Effector memory CD4-positive, alpha-beta T cell (primary cell): ENCODE measurements at regions not wholly inside any gene's neighbourhood (a gene's known extent, or its start where the extent isn't known, plus 50 kb on each side); places are given as distances from the start of the nearest gene placed in this dataset.
A peak's percentile ranks its signal among the peaks of the same experiment; 100 is the strongest.

Experiments used
- DNase-seq, 3 donors: peaks; one replicate each; pipeline ENCODE4 v3.0.0-alpha.2; 2020
- H3K27ac ChIP-seq: 2 replicates; pipeline ENCODE4 v1.7.0; 2013; ENCODE audit warnings: mild to moderate bottlenecking, low read length, moderate library complexity; ENCODE audit not compliant: insufficient read depth, poor library complexity, severe bottlenecking
- H3K27me3 ChIP-seq: replicated peaks from 2 replicates; pipeline ENCODE4 v1.7.0; 2013; ENCODE audit warnings: mild to moderate bottlenecking, low read length; ENCODE audit not compliant: insufficient read depth, control insufficient read depth, poor library complexity, severe bottlenecking
- H3K36me3 ChIP-seq: 2 replicates; pipeline ENCODE4 v1.7.0; 2013; ENCODE audit warnings: mild to moderate bottlenecking, low read length, moderate library complexity; ENCODE audit not compliant: control insufficient read depth, insufficient read depth
- H3K4me1 ChIP-seq: 2 replicates; pipeline ENCODE4 v1.7.0; 2013; ENCODE audit warnings: low read length, mild to moderate bottlenecking; ENCODE audit not compliant: control insufficient read depth, insufficient read depth, poor library complexity, severe bottlenecking
- H3K4me3 ChIP-seq: 2 replicates; pipeline ENCODE4 v1.7.0; 2013; ENCODE audit warnings: low read length, low read depth, mild to moderate bottlenecking; ENCODE audit not compliant: insufficient read depth, poor library complexity, severe bottlenecking
- H3K9me3 ChIP-seq: 2 replicates; pipeline ENCODE4 v1.7.0; 2013; ENCODE audit warnings: mild to moderate bottlenecking, low read length, moderate library complexity; ENCODE audit not compliant: control insufficient read depth

DNA sequence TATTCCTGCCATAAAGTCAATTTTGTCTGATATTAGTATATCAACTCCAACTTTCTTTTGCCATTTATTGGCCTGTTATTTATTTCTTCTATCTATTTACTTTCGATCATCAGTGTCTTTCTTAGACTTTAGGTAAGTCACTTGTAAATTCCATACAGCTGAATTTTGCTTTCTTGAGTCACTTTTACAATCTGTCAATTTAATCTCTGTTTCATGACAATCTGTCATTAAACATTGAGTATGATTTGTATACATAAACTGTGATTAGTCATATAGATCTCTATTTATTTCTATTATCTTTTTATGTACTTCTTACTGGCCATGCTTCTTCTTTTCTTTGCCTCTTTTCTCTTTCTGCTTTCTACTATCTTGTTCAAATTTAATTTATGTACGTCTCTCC is 160.1 kb downstream of the TMA16 start:
- Histone ChIP-seq H3K27ac (no peak overlapping the region), H3K4me3 (no peak overlapping the region), H3K27me3 (no peaks in the 10 kb centered on the region), H3K36me3 (no peaks in the 10 kb centered on the region), H3K9me3 (no peaks in the 10 kb centered on the region), H3K4me1 (no peaks in the 10 kb centered on the region)
- DNase-seq = no peak

GRCh38 chr4:163660636-163661035 is 166.1 kb downstream of the TMA16 start:
- Histone ChIP-seq H3K36me3 (no peaks in the 10 kb centered on the region), H3K4me1 (peaks cover 5% of the 10 kb centered on the region), H3K4me3 (no peak overlapping the region), H3K27ac (no peak overlapping the region), H3K27me3 (no peaks in the 10 kb centered on the region), H3K9me3 (no peaks in the 10 kb centered on the region)
- no peak for DNase-seq

DNA sequence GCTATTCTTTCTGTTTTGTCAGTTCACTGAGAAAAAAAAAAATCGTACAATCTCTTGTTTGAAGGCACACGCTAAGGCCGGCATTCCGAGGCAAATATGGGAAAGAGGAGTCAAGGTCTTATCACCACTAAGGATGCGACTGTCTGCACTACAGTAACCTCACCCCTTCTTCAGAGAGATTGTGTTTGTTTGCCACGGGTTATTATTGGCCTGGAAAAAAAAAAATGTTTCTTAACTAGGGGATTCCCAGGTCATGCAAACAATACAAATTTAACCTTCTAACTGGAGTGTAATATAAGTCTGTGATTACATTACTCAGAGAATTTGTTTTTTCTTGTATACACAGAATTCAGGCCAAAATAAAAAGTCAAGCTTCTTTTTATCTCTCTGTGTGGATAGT is 168.3 kb downstream of the TMA16 start:
- Histone ChIP-seq H3K36me3 (no peaks in the 10 kb centered on the region), H3K27ac (no peak overlapping the region), H3K9me3 (no peaks in the 10 kb centered on the region), H3K27me3 (no peaks in the 10 kb centered on the region), H3K4me1 (peaks cover 26% of the 10 kb centered on the region), H3K4me3 (no peak overlapping the region)
- no peak for DNase-seq

DNA sequence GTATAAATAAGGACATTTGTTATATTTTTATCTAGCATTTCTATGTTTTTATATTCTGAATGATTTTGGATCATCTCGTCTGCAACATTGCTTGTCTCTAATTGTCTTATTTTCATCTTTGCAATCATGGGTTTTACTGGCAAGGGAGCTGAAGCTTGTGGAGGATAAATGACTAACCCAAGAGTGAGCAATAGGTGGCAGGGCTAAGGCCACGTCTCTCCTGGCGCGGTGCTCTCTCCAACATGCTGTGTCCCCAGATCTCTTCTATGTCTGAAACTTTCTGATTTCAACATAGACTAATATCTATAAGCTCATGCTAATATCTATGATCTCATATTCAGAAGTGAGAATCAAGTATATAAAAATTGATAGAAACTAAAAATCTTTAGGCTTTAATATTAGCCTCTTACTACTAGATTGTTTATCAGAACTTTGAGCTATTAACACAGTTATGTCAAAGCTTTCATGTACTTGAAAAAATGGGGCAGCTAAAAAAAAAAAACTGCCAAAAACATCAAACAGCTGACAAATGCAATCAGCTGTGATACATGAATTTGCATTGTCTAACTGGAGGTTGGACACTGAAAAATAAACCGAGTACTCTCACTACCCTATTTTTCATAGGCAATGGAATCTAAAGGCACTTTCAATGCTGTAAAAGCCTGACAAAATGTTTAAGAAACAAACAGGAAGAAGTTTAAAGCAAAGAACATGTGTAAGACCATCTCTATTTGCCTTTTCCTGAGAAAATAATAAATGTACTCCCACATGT is 169.2 kb downstream of the TMA16 start:
- no peak for DNase-seq
- no peak overlapping the region for H3K27ac ChIP-seq
- no peaks in the 10 kb centered on the region for H3K9me3 ChIP-seq
- no peak overlapping the region for H3K4me3 ChIP-seq
- H3K4me1 ChIP-seq = peaks cover 26% of the 10 kb centered on the region
- no peaks in the 10 kb centered on the region for H3K27me3 ChIP-seq
- no peaks in the 10 kb centered on the region for H3K36me3 ChIP-seq

DNA sequence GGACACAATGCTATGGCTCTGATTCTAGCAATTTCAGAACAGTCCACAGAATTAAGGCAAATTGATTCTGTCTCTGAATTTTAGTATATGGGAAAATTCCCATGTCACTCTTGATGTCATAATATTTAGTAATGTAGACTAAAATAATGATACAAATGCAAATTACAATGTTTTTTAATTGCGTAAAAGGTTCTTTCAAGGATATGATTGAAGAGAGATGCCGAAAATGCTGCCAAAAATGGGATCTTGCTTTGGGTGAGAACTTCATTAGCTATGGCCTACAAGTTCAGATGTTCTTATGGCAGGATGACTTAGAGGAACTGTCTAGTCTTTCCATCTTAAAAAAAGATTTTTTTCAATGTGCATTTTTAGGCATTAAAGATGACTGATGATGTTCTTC is 170.6 kb downstream of the TMA16 start:
- Histone ChIP-seq H3K27me3 (no peaks in the 10 kb centered on the region), H3K9me3 (no peaks in the 10 kb centered on the region), H3K4me1 (peaks cover 26% of the 10 kb centered on the region), H3K4me3 (no peak overlapping the region), H3K36me3 (no peaks in the 10 kb centered on the region), H3K27ac (no peak overlapping the region)
- no peak for DNase-seq

- Histone ChIP-seq H3K36me3 (no peaks in the 10 kb centered on the region), H3K4me3 (no peak overlapping the region), H3K9me3 (no peaks in the 10 kb centered on the region), H3K4me1 (peaks cover 26% of the 10 kb centered on the region), H3K27ac (peak overlapping the region; percentile 44), H3K27me3 (no peaks in the 10 kb centered on the region)
- no peak for DNase-seq
Measured at GRCh38 chr4:163665521-163666331, 171.2 kb downstream of the TMA16 start.

- H3K4me1 ChIP-seq = peaks cover 26% of the 10 kb centered on the region
- DNase-seq = no peak
- no peaks in the 10 kb centered on the region for H3K27me3 ChIP-seq
- peak overlapping the region; percentile 18 for H3K4me3 ChIP-seq
- H3K27ac ChIP-seq = peak overlapping the region; percentile 44
- no peaks in the 10 kb centered on the region for H3K9me3 ChIP-seq
- H3K36me3 ChIP-seq = no peaks in the 10 kb centered on the region
Measured at GRCh38 chr4:163666332-163666873, 171.9 kb downstream of the TMA16 start.

- no peak for DNase-seq
- Histone ChIP-seq H3K4me3 (no peak overlapping the region), H3K9me3 (no peaks in the 10 kb centered on the region), H3K4me1 (peaks cover 3% of the 10 kb centered on the region), H3K36me3 (no peaks in the 10 kb centered on the region), H3K27ac (no peak overlapping the region), H3K27me3 (no peaks in the 10 kb centered on the region)
Measured at GRCh38 chr4:163672751-163673150, 178.3 kb downstream of the TMA16 start.

DNA sequence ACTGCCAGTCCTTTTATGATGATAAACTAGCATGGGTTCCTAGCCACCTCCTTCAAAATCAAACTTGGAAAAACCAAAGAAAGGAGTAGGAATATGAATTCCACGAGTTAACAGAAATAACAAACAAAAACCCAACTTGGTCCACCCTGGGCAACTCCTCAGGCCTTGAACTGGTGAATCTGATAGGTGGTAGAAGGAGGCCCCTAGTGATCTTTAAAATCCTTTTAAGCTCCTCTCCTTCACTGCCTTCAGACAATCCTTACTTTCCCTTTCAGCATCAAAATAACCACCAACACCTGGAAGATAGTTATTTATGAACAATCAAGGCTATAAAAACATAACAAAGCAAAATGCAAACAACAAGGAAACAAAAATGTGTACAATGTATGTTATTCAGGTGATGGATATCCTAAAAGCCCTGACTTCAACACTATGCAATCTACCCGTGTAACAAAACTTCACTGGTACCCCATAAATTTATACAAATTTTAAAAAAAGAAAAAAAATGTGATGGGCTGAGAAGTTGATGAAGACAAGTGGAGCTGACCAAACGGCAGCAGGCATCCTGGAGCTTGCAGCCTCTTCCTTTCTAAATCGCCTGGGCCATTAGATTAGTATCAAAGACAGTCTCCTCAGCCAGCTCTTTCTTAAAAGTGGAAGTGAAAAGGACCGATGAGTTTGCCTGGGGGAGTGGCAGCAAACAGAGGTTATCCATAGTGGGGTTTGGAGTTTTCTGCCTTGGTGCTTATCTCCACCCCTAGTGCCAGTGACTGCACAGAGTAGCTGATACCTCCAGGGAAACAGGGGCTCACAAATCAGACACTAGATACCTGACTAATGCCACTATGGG is 179.6 kb downstream of the TMA16 start:
- no peaks in the 10 kb centered on the region for H3K27me3 ChIP-seq
- H3K4me1 ChIP-seq = peaks cover 3% of the 10 kb centered on the region
- no peak for DNase-seq
- no peak overlapping the region for H3K27ac ChIP-seq
- H3K36me3 ChIP-seq = no peaks in the 10 kb centered on the region
- H3K4me3 ChIP-seq = no peak overlapping the region
- H3K9me3 ChIP-seq = no peaks in the 10 kb centered on the region
